NB4 (cell line): ENCODE measurements at regions not wholly inside any gene's neighbourhood (a gene's known extent, or its start where the extent isn't known, plus 50 kb on each side); places are given as distances from the start of the nearest gene placed in this dataset.

ENCODE experiments used
- DNase-seq: peaks from one replicate; pipeline ENCODE4 v3.0.0; 2010; ENCODE audit warnings: low read depth
- H3K4me3 ChIP-seq: one replicate; pipeline ENCODE4 v1.5.1; 2011; ENCODE audit warnings: mild to moderate bottlenecking, low read depth, low read length, moderate library complexity
- MYC ChIP-seq: IDR thresholded peaks from 2 replicates; pipeline ENCODE4 v1.6.1; 2011; ENCODE audit warnings: low read depth, low read length
- POLR2A ChIP-seq: IDR thresholded peaks from 2 replicates; pipeline ENCODE4 v1.6.1; 2011; ENCODE audit warnings: mild to moderate bottlenecking; ENCODE audit not compliant: insufficient read length; ENCODE audit errors: extremely low read depth
- TF ChIP-seq, protein P1 (sequence below): IDR thresholded peaks from one replicate; pipeline ENCODE4 v1.5.1; 2012; ENCODE audit warnings: low read depth, low read length
- TF ChIP-seq, protein P2 (sequence below): IDR thresholded peaks from 2 replicates; pipeline ENCODE4 v1.6.1; 2011; ENCODE audit warnings: low read depth, low read length

- TF ChIP-seq, protein P1, sequence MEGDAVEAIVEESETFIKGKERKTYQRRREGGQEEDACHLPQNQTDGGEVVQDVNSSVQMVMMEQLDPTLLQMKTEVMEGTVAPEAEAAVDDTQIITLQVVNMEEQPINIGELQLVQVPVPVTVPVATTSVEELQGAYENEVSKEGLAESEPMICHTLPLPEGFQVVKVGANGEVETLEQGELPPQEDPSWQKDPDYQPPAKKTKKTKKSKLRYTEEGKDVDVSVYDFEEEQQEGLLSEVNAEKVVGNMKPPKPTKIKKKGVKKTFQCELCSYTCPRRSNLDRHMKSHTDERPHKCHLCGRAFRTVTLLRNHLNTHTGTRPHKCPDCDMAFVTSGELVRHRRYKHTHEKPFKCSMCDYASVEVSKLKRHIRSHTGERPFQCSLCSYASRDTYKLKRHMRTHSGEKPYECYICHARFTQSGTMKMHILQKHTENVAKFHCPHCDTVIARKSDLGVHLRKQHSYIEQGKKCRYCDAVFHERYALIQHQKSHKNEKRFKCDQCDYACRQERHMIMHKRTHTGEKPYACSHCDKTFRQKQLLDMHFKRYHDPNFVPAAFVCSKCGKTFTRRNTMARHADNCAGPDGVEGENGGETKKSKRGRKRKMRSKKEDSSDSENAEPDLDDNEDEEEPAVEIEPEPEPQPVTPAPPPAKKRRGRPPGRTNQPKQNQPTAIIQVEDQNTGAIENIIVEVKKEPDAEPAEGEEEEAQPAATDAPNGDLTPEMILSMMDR, result no peak
- TF ChIP-seq, protein P2, sequence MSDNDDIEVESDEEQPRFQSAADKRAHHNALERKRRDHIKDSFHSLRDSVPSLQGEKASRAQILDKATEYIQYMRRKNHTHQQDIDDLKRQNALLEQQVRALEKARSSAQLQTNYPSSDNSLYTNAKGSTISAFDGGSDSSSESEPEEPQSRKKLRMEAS, result no peak
- TF ChIP-seq MYC (no peak), POLR2A (no peak)
- DNase-seq, result no peak
These were observed 527.2 kb downstream of the GATA3 start for GRCh38 chr10:8581521-8582225.

GRCh38 chr10:8583096-8583495 lies 528.6 kb downstream of the GATA3 start:
- no peak for DNase-seq
- TF ChIP-seq MYC, result no peak
- TF ChIP-seq, protein P1, result no peak
- TF ChIP-seq, protein P2, result no peak
- TF ChIP-seq POLR2A, result no peak
- H3K4me3 ChIP-seq, result no peak overlapping the region

More at GRCh38 chr10:8581521-8582225, 527.2 kb downstream of the GATA3 start:
- H3K4me3 ChIP-seq, result no peak overlapping the region

GRCh38 chr10:8584666-8585065 lies 530.2 kb downstream of the GATA3 start:
- DNase-seq, result no peak
- no peak overlapping the region for H3K4me3 ChIP-seq
- TF ChIP-seq POLR2A, result no peak
- no peak for TF ChIP-seq MYC
- TF ChIP-seq, protein P1, result no peak
- TF ChIP-seq, protein P2, result no peak

GRCh38 chr10:8586504-8586903 lies 532.0 kb downstream of the GATA3 start:
- TF ChIP-seq MYC (no peak), POLR2A (no peak)
- TF ChIP-seq, protein P1, result no peak
- TF ChIP-seq, protein P2, result no peak
- DNase-seq, result no peak

DNA sequence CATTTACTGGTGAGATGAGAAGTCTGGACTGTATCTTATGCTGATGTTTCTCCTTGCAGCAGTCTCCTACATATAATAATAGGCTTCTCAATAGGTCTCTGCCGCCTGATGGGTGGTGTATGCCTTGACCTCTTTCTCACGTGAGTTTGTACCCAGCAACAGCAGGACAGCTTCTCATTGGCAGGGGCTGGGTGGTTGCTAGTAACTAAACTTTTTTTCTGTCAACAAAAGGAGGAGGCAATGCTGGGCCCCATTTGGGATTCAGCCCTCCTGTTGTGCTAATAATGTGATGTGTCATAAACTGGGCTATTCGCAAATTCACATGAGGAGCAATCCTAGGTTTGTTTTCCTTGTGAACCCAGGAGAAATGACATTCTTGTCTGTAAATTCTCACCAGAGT lies 533.6 kb downstream of the GATA3 start:
- DNase-seq, result no peak
- TF ChIP-seq, protein P2, result no peak
- TF ChIP-seq MYC (no peak), POLR2A (no peak)
- TF ChIP-seq, protein P1, result no peak
- no peak overlapping the region for H3K4me3 ChIP-seq

More at GRCh38 chr10:8586504-8586903, 532.0 kb downstream of the GATA3 start:
- H3K4me3 ChIP-seq, result no peak overlapping the region
